SK-N-DZ (cell line): ENCODE measurements at regions not wholly inside any gene's neighbourhood (a gene's known extent, or its start where the extent isn't known, plus 50 kb on each side); places are given as distances from the start of the nearest gene placed in this dataset.

Experiments used
- DNase-seq: peaks from one replicate; pipeline ENCODE4 v3.0.0-alpha.2; 2015; ENCODE audit warnings: low spot score

DNA sequence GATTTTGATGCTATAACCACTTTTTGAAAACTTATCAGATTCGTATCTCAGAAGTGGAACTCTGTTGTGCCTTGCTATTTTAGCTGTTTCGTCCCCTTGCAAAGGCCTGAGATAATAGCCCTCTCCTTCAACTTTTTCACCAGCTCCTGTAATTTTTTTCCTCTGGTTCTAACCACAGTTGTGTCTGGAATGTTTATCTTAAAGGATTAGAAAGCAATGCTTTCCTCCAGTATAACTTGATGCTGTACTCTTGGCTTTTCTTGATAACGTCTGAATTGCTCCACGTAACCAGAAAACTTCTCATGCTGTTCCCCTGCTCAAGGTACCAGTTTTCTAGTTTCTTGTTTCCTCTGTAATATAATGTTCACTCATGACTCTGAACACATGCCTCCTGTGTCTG lies 209.4 kb downstream of the DTWD2 start:
- DNase-seq = no peak

DNA sequence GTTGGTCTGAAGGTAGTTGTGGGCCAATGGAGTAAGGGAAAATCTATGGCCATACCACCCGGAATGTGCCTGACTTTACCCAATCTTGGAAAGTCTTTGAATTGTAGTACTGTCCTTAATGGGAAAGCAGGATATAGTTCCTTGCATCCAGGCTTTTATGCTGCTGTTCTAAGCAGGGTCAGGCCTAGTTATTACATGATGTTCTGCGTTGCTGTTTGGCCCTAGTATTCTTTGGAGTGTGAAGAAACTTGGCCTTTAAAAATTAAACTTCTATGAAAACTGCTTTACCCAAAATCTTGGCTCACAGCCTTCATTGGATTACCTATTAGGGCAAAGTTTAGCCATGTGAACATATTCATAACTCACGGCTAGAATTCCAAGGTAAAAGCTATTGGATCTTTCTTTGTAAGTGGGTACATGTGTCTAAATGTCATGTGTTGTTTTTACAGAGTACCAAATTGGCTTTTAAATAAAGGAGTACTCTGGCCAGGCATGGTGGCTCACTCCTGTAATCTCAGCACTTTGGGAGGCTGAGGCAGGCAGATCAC lies 211.1 kb downstream of the DTWD2 start:
- DNase-seq = no peak

DNA sequence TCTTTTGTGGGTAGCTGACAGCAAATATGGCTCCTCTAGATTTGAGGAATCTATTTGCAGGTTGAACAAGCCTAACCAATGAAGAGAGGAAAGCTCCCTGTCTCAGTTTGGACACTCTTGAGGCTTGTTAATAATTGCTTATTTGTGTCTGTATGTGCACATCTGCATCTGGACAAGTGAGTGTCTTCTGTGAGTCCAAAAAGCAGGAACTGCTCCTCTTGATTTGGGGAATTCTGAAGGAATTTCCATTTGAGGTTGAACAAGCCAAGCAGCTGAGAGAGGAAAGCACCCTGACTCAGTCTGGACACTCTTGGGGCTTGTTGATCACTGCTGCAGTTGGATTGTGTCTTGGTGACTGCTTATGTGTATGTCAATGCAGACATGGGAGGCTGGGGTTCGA lies 211.6 kb downstream of the DTWD2 start:
- DNase-seq = no peak

DNA sequence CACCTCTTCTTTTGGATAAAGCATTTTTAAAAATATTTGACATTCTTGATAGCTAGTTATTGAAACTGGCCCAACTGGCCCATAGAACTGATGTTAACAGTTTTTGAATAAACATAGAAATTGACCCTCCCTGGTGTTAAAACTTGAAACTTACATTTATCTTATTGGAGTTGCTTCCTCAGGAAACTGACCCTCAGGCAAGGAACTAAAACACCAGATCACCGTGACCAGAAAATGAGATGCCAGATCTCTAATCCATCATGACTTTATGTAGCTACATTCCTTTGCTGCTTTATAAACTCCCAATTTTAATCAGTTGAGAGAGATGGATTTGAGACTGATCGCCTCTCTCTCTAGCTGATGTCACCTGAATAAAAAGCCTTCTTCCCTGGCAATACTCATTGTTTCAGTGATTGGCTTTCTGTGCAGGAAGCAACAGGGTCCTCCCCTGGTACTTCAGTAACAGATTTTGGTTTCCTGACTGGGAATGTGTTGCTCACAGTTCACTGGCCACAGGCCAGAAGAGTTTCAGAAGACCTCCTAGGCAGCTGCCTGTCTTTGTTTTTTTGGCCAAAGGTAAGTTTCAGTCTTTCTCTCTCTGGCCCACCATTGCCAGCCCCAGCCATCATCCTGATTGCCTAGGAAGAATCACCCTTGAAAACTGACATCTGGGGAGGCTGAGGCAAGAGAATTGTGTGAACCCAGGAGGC lies 212.4 kb downstream of the DTWD2 start:
- DNase-seq = no peak

DNA sequence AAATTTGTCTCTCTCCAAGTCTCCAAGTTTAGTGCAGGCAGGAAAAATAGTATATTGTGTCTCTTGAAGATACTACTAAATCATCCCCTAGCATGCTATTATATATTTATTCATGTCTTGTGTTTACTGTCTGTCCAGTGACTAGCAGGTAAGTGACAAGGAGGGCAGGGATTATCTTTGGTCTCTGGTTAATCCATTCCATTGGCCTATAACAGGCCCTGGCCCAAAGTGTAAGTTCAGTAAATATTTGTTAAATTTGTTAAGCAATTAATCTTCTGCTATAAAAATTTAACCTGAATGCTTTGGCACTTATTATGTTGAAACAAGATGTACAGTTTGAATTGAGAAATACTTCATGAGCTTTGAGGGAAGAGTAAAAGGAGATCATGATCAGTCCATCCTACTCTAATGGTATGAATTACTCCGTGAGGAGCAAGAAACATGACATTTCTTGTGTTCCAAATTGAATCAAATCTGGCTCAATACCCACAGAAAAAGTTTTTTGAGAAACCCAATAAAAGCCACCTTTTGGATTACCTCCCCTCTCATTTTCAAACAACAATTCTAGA lies 219.7 kb downstream of the DTWD2 start:
- no peak for DNase-seq

DNA sequence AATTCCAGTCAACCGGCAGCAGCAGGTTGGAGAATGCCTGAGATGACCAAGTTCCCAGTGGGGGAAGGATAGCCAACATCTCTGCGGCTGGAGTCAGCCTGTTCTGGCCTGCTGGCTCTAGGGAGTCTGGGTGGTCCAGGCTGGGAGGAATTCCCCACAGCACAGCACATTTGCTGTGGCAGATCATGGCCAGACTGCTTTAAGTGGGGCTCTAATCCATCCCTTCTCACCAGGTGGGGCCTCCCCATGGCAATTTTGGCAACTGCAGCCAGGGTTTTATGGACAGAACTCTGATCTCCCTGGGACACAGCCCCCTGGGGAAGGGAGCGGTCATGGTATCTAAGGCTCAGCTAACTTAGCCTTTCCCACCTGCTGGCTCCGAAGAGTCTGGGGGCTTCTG lies 226.1 kb downstream of the DTWD2 start:
- DNase-seq = no peak

DNA sequence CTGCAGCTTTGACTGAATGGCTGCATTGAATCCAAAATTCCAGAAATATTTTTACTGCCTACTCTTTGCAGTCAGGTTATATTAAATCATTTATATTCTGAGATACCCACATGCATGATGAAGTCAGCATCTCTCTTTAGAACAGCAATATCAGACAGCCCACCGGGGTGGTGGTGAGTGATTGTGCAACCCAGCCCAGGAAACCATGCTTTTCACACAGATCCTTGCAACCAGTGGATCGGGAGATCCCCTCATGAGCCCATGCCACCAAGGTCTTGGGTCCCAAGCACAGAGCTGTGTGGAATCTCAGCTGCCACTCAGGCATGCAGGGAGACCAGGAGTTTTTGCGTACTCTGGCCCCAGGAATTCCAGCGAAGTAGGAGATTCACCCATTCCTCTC lies 226.5 kb downstream of the DTWD2 start:
- no peak for DNase-seq

DNA sequence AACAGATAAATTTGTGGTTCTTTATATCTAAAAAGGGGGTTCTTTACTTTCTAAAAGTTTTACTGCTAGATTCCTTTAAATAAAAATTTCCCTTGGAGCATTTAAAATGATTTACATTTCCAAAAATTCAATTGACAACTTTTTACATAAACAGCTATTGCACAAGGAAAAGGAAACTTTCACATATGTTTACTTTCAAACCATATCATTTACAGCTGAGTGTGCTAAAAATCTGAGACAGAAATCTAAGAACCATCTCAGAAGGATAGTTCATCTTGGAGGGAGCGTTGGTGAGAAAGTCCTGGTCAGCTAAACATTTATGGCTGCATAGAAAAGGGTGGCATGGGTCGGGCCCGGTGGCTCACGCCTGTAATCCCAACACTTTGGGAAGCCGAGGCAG lies 235.4 kb downstream of the DTWD2 start:
- no peak for DNase-seq

DNA sequence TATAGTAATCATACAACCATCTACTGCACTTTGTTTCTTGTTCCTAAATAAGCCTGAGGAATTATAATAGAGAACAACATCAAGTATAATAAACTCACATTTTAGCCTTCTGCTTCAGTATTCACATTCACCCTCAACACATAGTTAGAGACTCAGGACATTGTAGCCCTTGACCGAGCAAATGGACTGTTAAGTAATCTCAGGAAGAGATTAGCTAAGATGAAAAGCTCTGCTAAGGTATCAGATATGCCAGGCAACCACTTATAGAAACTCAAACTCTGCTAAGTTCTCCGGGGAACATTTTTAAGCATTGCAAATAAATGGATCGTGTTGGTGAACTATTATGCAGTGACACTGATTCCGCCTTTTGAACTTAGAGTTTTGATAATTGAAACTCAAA lies 252.0 kb downstream of the DTWD2 start:
- no peak for DNase-seq

DNA sequence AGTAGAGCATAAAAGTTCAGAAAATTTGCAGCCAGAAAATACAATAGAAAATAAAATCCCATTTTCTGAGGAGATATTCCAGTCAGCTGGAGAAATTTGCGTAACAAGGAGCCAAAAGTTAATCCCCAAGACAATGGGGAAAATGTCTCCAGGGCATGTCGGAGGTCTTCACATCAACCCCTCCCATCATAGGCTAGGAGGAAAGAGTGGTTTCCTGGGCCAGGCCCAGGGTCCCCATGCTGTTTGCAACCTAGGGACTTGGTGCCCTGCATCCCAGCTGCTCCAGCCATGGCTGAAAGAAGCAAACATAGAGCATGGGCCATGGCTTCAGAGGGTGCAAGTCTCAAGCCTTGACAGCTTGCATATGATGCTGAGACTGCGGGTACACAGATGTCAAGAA lies 255.0 kb downstream of the DTWD2 start:
- no peak for DNase-seq

DNA sequence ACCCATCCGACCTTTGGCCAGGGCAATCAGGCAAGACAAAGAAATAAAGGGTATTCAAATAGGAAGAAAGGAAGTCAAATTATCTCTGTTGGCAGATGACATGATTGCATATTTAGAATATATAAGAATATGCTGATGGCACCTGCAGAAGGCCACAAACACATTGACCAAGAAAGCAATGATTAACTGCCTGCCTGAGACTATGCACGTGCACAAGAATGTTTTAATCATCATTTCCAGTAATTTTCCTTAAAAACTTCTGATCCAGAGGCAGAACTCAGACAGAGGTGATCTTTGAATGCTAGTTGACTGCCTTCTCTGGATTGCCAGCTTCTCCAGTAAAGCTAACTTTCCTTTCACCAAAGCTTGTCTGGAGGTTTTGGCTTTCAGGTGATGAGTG lies 260.2 kb downstream of the DTWD2 start:
- no peak for DNase-seq

DNA sequence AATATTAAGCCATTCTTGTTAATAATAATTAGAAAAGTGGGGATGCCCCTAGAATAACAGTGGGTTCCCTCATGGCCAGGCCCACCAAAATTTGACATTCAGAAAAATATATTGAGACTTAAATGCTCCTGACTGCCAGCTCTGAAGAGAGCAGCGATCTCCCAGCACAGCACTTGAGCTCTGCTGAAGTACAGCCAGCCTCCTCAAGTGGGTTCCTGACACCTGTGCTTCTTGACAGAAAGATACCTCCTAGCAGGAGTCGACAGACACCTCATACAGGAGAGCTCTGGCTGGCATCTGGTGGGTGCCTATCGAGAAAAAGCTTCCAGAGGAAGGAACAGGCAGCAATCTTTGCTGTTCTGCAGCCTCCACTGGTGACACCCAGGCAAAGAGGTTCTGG lies 261.5 kb downstream of the DTWD2 start:
- DNase-seq = no peak

DNA sequence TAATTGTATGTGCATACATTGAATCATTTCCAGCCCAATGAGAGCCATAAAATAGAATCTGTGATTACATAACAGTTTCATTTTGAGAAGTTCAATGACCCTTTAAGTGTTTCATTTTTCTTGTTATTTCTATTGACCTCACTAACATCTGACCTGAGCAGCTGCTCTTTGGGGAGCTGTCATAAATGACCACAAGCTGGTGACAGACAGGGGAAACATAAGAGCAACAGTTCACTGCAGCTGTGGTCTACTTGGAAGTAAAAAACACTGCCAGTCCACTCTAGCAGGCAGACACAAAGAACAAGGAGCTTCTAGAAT lies 265.4 kb downstream of the DTWD2 start:
- DNase-seq = no peak

DNA sequence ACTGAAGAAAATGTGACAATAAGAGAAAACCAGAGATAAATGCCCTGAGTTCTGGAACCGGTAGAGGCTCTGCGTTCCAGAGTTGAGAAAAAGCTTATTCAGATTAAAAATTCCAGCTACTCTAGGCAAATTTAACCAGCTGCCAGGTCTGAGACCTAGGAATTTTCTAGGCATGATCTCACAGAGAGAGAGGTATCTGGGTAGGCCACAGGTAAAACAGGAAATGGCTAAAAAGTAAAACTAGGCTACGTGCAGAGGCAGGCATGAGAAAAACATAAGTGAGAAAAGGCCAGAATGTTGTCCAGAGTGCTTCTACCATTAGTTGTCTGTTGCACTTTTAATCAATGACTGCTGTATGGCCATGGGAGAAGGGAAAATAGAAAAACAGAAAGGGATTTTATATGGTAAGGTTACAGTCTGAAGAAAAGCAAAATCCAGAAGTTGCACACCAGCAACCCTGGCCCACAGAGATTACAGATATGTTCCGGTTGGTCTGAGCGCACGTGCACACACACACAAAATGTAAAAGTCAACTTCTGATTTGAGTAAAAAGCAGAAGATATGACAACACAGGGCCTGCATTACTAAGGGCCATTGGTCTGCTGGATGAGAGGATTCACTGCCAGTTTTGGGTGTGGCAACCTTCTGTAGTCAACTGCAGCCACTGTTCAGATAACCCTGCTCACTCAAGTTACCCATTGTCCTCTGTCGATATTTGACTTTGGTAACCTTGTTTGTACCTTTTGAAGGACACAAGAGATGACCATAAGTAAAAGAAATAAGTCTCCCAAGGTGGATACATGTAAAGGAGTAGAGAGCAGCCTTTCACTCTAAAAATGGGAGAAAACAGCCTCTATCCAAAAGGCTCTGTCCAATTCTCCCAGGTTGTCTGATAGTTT lies 266.0 kb downstream of the DTWD2 start:
- DNase-seq = no peak

DNA sequence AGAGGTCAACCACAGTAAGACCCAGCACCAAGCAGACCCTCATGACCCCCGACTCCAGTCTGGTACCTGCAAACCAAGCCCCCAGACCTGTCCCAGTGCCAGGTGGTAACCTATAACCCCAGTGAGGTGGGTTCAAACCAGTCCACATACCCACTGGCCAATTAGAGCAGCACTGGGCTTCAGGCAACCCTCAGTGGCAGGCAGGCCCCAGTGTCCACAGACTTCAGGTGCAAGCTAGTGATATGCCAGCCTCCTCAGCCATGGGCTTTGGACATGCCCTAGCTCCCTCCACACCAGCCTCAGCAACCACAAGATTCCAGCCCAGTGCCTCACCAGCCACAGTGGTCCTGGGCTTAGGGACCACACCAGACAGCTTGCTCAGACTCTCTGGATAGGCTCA lies 276.6 kb downstream of the DTWD2 start:
- no peak for DNase-seq

DNA sequence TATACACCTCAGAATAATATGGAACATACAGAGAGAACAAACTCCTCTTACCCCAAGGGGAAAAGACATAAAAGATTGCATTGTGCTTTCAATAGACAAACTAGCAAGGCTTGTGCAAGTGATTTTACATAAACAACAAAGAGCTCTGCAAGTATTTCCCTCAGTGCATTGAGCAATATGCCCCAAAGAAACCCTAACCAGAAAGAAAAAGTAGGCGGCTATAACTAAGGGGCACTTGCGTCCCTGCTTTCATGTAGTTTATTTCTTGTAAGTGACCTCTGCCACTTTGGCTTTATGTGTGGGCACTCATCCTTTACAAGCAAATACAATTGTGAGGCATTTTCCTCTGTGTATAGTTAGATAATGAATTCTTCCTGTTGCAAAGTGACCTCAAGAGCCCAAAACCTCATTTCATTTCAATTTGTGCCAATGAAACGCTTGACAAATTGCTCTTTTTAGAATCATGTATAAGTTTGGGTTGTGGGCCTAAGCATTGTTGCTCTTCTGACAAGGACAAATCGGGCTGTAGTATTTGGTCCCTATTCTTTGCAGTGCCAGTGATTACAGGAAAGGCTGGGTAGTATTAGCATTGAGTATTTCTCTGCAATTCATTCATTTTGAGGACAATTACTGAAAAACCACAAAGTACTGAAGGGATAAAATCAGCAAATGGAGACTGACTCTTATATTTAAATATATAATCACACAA lies 282.2 kb downstream of the DTWD2 start:
- DNase-seq = no peak

DNA sequence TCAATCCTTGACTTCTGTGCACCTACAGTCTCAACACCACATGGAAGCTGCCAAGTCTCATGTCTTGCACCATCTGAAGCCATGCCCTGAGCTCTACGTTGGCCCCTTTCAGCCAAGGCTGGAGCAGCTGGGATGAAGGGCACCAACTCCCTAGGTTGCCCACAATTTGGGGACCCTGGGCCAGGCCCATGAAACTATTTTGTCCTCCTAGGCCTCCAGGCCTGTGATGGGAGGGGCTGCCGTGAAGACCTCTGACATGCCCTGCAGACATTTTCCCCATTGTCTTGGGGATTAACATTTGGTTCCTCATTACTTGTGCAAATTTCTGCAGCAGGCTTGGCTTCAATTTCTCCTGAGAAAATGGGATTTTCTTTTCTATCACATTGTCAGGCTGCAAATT lies 285.1 kb downstream of the DTWD2 start:
- no peak for DNase-seq

DNA sequence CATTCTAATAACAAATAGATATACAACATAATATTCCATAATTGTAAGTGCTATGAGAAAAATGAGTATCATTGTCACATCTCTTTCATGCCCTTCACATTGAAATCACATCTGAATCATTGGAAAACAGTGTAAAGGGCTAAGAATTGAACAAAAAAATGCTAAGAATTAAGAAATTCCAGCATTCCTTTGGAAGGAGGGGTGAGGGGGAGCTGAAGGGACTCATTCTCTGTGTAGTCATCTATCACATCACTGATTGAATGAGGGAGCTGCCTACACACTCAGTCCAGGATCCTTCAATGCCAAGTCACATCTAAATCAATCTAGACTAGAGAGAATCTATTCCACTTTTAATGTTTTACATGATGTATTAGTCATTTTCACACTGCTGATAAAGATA lies 286.6 kb downstream of the DTWD2 start:
- DNase-seq = no peak

DNA sequence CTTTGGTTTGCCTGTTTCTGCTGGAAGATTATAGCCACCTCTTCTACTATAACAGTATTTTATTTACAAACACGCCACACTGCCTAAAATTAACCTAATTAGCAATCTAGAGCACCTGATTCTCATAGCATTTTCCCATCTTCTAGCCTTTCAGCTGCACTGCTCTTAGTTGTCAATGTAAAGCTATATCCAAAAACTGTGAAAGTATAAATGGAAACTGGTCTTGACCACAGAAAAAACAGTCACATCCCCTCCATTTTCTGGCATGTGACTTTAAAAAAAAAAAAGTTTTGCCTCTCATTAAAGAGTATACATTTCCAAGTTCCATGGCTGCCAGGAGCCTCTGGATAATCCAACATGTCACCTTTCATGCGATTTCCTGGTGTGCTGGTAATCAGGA lies 287.8 kb downstream of the DTWD2 start:
- no peak for DNase-seq

DNA sequence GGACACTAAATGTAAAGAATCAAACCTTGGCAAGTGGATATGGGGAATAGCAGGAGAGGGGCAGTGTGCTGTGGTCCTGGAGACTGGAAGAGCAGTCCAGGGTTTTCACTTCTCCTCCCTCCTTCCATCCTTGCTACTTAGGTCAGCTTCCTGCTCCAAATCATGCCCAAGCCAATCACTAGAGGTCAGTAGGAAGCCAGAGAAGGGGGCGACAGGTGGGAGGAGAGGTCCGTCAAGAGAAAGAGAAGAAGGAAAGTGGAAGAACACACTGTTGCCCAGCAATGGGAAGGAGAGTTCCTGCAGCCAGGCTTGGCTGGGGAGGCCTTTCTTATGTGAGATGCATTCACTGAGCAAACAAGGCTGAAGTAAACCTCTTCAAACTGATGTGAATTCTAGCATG lies 289.6 kb downstream of the DTWD2 start:
- DNase-seq = no peak

DNA sequence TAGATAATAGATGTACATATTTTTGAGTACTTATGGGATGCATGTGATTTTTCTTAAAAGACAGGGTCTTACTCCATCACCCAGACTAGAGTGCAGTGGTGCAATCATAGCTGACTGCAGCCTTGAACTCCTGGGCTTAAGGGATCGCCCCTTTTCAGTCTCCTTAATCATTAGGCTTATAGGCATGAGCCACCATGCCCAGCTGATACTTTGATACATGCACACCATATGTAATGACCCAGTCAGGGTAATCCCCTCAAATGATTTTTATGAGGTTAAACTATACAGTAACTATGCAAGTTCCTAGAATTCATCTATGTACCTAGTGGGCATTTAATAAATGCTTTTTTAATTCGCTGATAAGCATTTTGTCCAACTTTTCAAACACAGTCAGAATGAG lies 292.3 kb downstream of the DTWD2 start:
- DNase-seq = no peak

DNA sequence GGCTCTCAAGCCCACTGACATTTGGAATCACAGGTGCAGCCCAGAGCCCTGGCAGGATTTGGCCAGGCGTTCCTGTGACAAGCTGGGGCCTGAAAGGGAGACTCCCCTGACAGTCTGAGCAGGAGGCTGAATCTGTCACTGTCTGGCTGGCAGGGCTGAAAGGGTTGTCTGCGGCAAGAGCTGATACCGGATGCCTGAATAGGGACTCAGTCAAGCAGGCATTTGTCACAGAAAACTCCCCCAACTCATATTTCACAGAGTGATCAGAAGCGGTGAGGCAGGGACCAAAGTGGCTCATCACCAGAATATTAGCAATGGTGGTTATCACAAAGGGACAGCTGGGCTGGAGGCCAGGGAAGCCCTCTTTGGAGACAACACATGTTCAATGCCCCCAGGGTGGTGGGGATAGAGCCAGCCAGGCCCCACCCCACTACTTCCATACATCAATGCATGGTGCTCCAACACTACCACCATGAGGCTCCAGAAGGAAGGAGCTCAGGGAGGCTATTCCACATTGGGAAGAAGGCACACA lies 295.5 kb downstream of the DTWD2 start:
- no peak for DNase-seq
